Right cardiac atrium (tissue), 5 donors: ENCODE measurements at regions not wholly inside any gene's neighbourhood (a gene's known extent, or its start where the extent isn't known, plus 50 kb on each side); places are given as distances from the start of the nearest gene placed in this dataset.

Experiments
- ATAC-seq, 2 donors: fragments of 200-7000 bp; cut with Tn5 transposase; one replicate each; pipeline versions ENCODE4 v1.8.0 to v1.9.1; 2020; ENCODE audit warnings: moderate library complexity in 2 of 2, mild to moderate bottlenecking in 1 of 2
- DNase-seq, 3 donors: peaks; one replicate each; pipeline ENCODE4 v3.0.0-alpha.2; 2020
- H3K27ac ChIP-seq: one replicate; pipeline ENCODE4 v1.5.1; 2013; ENCODE audit warnings: mild to moderate bottlenecking, low read length, control low read depth, moderate library complexity
- H3K27me3 ChIP-seq: one replicate; pipeline ENCODE4 v1.6.1; 2013; ENCODE audit not compliant: control insufficient read depth, insufficient read depth
- H3K4me1 ChIP-seq: one replicate; pipeline ENCODE4 v1.6.1; 2013; ENCODE audit warnings: low read length; ENCODE audit not compliant: control insufficient read depth, insufficient read depth
- H3K4me3 ChIP-seq: one replicate; pipeline ENCODE4 v1.5.1; 2013; ENCODE audit warnings: low read length, control low read depth
- H3K9me3 ChIP-seq: one replicate; pipeline ENCODE4 v1.6.1; 2013; ENCODE audit warnings: low read length; ENCODE audit not compliant: control insufficient read depth
- WGBS: extraction: QIAGEN DNeasy Blood & Tissue Kit; methylation state at CpG from one replicate; pipeline ENCODE4 v1.1.7; 2013; 5-methylcytosine and 5-hydroxymethylcytosine counted together
- intact Hi-C, 4 donors: fragments of 100-400 bp; cut with DNase I; formaldehyde crosslinking; loops; one replicate each; pipeline versions ENCODE4 v1.11.0 to v1.14.0; 2022 to 2023
- donor health status: healthy with polysubstance abuse.
- donor health status: DM: no; HTN: yes; CAD: no.
- donor health status: DM: no; HTN: no; CAD: no.
- donor health status: DM: no; HTN: yes; CAD: no; lungs with severe emphysema.
- donor health status: DM: yes; HTN: yes; CAD: no.

GRCh38 chr21:28089599-28090441, 902.9 kb downstream of the LTN1 start:
- H3K27me3 ChIP-seq = no peaks in the 10 kb centered on the region
- H3K4me1 ChIP-seq = peaks cover 2% of the 10 kb centered on the region
- no peaks in the 10 kb centered on the region for H3K9me3 ChIP-seq
- intact Hi-C loops = no loop called here
- H3K4me3 ChIP-seq = peak overlapping the region; percentile 41
- DNase-seq (peak; percentile 49 to 86 (median 79)), ATAC-seq (peak; percentile 21 to 90)
- peak overlapping the region; percentile 64 for H3K27ac ChIP-seq
- 71% methylated on average over 11 of the region's 11 CpGs for WGBS

- H3K9me3 ChIP-seq = no peaks in the 10 kb centered on the region
- WGBS = 96% methylated on average over 6 of the region's 6 CpGs
- ATAC-seq (no peak), DNase-seq (no peak)
- intact Hi-C loops = no loop called here
- no peaks in the 10 kb centered on the region for H3K27me3 ChIP-seq
- peaks cover 2% of the 10 kb centered on the region for H3K4me1 ChIP-seq
- no peak overlapping the region for H3K27ac ChIP-seq
- no peak overlapping the region for H3K4me3 ChIP-seq
Measured at GRCh38 chr21:28086861-28087581, 905.7 kb downstream of the LTN1 start.

GRCh38 chr21:28084951-28085350, 907.7 kb downstream of the LTN1 start:
- intact Hi-C loops = no loop called here
- no peaks in the 10 kb centered on the region for H3K4me1 ChIP-seq
- no peaks in the 10 kb centered on the region for H3K9me3 ChIP-seq
- DNase-seq (no peak), ATAC-seq (no peak)
- 83% methylated on average over 2 of the region's 2 CpGs for WGBS
- H3K27ac ChIP-seq = no peak overlapping the region
- no peak overlapping the region for H3K4me3 ChIP-seq
- H3K27me3 ChIP-seq = no peaks in the 10 kb centered on the region

- ATAC-seq (no peak), DNase-seq (no peak)
- no peaks in the 10 kb centered on the region for H3K9me3 ChIP-seq
- no peak overlapping the region for H3K27ac ChIP-seq
- intact Hi-C loops = no loop called here
- no peak overlapping the region for H3K4me3 ChIP-seq
- H3K27me3 ChIP-seq = no peaks in the 10 kb centered on the region
- 91% methylated on average over 3 of the region's 3 CpGs for whole genome bisulfite sequencing
- H3K4me1 ChIP-seq = no peaks in the 10 kb centered on the region
Measured at GRCh38 chr21:28083350-28083749, 909.3 kb downstream of the LTN1 start.

GRCh38 chr21:28078126-28078525, 914.6 kb downstream of the LTN1 start:
- H3K27ac ChIP-seq = no peak overlapping the region
- H3K4me3 ChIP-seq = no peak overlapping the region
- intact Hi-C loops = loop anchor here in 1 of 4 donors (10.0 kb wide), 1 partner anchor 257 kb away; no protein-coding TSS in a partner anchor
- ATAC-seq (no peak), DNase-seq (no peak)
- H3K27me3 ChIP-seq = no peaks in the 10 kb centered on the region
- H3K4me1 ChIP-seq = no peaks in the 10 kb centered on the region
- no peaks in the 10 kb centered on the region for H3K9me3 ChIP-seq
- WGBS = 94% methylated on average over 2 of the region's 2 CpGs

DNA sequence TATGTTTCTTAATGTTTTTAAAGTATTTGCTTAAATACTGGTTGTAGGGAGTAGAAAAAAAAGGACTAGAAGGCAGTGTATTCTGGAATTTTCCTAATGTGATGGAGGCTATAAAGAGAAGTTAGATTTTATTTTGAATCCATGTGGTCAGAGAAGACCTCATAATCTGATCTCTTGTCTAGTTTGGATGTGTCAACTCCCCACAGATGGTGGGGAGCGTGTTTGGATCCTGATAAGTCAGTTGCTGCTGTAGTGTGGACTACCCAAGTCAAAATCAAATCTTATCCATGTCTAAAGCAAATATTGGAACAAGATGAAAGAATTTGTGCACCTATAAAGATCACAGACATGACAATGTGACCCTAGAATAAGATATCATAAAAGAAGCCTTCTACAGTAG, 918.0 kb downstream of the LTN1 start:
- ATAC-seq = no peak
- Histone ChIP-seq H3K27me3 (no peaks in the 10 kb centered on the region), H3K27ac (no peak overlapping the region), H3K4me3 (no peak overlapping the region), H3K4me1 (no peaks in the 10 kb centered on the region), H3K9me3 (no peaks in the 10 kb centered on the region)
- no peak for DNase-seq
- 54% methylated on average over 1 of the region's 1 CpG for WGBS
- intact Hi-C loops = loop anchor here in 1 of 4 donors (10.0 kb wide), 1 partner anchor 260 kb away; no protein-coding TSS in a partner anchor

DNA sequence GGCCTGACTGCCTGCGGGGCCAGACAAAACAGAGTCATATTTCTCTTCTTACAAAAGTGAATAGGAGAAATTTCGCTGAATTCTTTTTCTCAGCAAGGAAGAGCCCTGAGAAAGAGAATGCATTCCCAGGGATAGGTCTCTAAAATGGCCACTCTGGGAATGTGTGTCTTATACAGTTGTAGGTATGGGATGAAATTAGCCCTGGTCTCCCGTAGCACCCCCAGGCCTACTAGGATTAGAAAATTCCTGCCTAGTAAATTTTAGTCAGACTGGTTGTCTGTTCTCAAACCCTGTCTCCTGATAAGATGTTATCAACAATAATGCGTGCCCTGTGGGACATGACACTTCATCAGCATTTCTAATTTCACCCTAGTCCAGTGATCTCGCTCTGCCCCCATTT, 920.1 kb downstream of the LTN1 start:
- intact Hi-C loops = loop anchor here in 1 of 4 donors (10.0 kb wide), 1 partner anchor 262 kb away; no protein-coding TSS in a partner anchor
- DNase-seq (no peak), ATAC-seq (no peak)
- no peaks in the 10 kb centered on the region for H3K27me3 ChIP-seq
- H3K27ac ChIP-seq = no peak overlapping the region
- no peaks in the 10 kb centered on the region for H3K4me1 ChIP-seq
- H3K9me3 ChIP-seq = no peaks in the 10 kb centered on the region
- WGBS = 72% methylated on average over 5 of the region's 5 CpGs
- H3K4me3 ChIP-seq = no peak overlapping the region

GRCh38 chr21:28069450-28069923, 923.2 kb downstream of the LTN1 start:
- ATAC-seq = no peak
- intact Hi-C loops = loop anchor here in 1 of 4 donors (10.0 kb wide), 1 partner anchor 265 kb away; no protein-coding TSS in a partner anchor
- no peak overlapping the region for H3K4me3 ChIP-seq
- no peak overlapping the region for H3K27ac ChIP-seq
- H3K27me3 ChIP-seq = no peaks in the 10 kb centered on the region
- no peaks in the 10 kb centered on the region for H3K4me1 ChIP-seq
- 49% methylated on average over 6 of the region's 6 CpGs for WGBS
- no peaks in the 10 kb centered on the region for H3K9me3 ChIP-seq
- DNase-seq = no peak

DNA sequence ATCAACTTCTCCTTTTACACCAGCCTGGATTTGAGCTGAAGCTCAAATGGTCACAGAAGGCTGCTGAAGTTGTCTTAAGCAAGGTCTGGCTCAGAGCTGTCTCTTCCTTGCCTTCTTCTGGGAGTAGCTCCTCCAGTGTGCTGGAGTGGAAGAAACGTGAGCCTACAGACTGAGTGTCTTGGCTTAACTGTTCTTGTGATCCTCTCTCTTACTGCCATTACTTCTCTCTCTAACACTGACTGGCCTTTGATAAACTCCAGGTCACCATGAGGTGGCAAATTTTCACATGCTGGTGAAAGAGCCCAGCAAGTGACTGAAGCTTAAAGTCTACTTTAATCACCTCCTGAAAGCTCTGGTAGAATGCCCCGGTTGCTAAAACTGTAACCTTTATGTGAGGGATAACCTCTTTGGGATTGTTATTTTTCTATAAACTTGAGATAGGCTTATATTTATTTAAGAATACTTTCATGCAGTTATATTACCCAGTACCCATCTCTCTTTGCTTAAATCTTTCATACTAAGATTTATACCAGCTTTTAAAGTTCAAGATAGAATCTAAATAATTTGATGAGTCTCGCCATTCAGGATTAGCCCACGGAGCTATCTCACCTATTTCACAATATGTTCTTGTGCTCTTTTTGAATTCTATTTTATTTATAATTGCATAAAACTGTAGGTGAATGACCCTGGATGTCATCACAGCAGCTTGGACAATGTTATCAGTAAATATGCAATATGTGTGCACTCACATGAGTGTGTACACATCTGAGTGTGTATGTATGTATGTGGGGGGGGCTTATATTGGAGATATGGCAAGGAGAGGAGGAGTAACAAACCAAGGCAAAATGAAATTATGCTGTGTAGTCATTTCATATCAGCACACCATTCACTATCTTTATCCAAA, 924.0 kb downstream of the LTN1 start:
- DNase-seq (peak in 1 of 3 donors; percentile 10), ATAC-seq (peak; percentile 11 to 45)
- WGBS = 60% methylated on average over 4 of the region's 4 CpGs
- intact Hi-C loops = loop anchor here in 1 of 4 donors (10.0 kb wide), 1 partner anchor 266 kb away; no protein-coding TSS in a partner anchor
- no peaks in the 10 kb centered on the region for H3K27me3 ChIP-seq
- no peak overlapping the region for H3K27ac ChIP-seq
- H3K9me3 ChIP-seq = no peaks in the 10 kb centered on the region
- no peaks in the 10 kb centered on the region for H3K4me1 ChIP-seq
- no peak overlapping the region for H3K4me3 ChIP-seq

GRCh38 chr21:28066596-28067387, 925.9 kb downstream of the LTN1 start:
- Histone ChIP-seq H3K4me1 (no peaks in the 10 kb centered on the region), H3K9me3 (no peaks in the 10 kb centered on the region), H3K27me3 (no peaks in the 10 kb centered on the region), H3K27ac (no peak overlapping the region), H3K4me3 (no peak overlapping the region)
- 63% methylated on average over 7 of the region's 7 CpGs for WGBS
- ATAC-seq (peak in 1 of 2 donors; percentile 39), DNase-seq (no peak)
- intact Hi-C loops = loop anchor here in 1 of 4 donors (10.0 kb wide), 1 partner anchor 268 kb away; no protein-coding TSS in a partner anchor
